ENCODE measurements at regions not wholly inside any gene's neighbourhood (a gene's known extent, or its start where the extent isn't known, plus 50 kb on each side); places are given as distances from the start of the nearest gene placed in this dataset.

- no peak overlapping the region for H3K4me3 ChIP-seq (IDR thresholded peaks at IDR 0.05; ENCODE audit: insufficient read depth, low read depth, low read length)
- H3K4me2 ChIP-seq: no peak overlapping the region
- H3K79me2 ChIP-seq (ENCODE audit: insufficient read depth, low read depth): no peaks in the 10 kb centered on the region
- no peaks in the 10 kb centered on the region for H3K27me3 ChIP-seq (ENCODE audit: insufficient read depth, low read depth)
- no peaks in the 10 kb centered on the region for H3K4me1 ChIP-seq (ENCODE audit: low read depth, poor library complexity, severe bottlenecking)
- TF ChIP-seq CTCF (conservative IDR thresholded peaks at IDR 0.05; ENCODE audit: low read depth, low read length): no peak
- no peaks in the 10 kb centered on the region for H4K20me1 ChIP-seq (ENCODE audit: insufficient read depth)
- H2AFZ ChIP-seq (ENCODE audit: low read depth): no peak overlapping the region
- no peaks in the 10 kb centered on the region for H3K36me3 ChIP-seq (ENCODE audit: insufficient read depth)
- H3K9ac ChIP-seq: no peak overlapping the region
- H3K27ac ChIP-seq: no peak overlapping the region
Observed at GRCh38 chr6:50962213-50962759, 143.6 kb downstream of the TFAP2B start.

GRCh38 chr6:50963952-50964351 lies 145.3 kb downstream of the TFAP2B start:
- Histone ChIP-seq H3K9ac (no peak overlapping the region), H3K4me1 (ENCODE audit: low read depth, poor library complexity, severe bottlenecking) (no peaks in the 10 kb centered on the region), H2AFZ (ENCODE audit: low read depth) (no peak overlapping the region), H3K79me2 (ENCODE audit: insufficient read depth, low read depth) (no peaks in the 10 kb centered on the region), H3K27ac (no peak overlapping the region), H3K36me3 (ENCODE audit: insufficient read depth) (no peaks in the 10 kb centered on the region), H3K4me2 (no peak overlapping the region), H3K4me3 (IDR thresholded peaks at IDR 0.05; ENCODE audit: insufficient read depth, low read depth, low read length) (no peak overlapping the region), H4K20me1 (ENCODE audit: insufficient read depth) (no peaks in the 10 kb centered on the region), H3K27me3 (ENCODE audit: insufficient read depth, low read depth) (no peaks in the 10 kb centered on the region)
- no peak for TF ChIP-seq CTCF (conservative IDR thresholded peaks at IDR 0.05; ENCODE audit: low read depth, low read length)

GRCh38 chr6:50965495-50965894 lies 146.8 kb downstream of the TFAP2B start:
- Histone ChIP-seq H2AFZ (ENCODE audit: low read depth) (no peak overlapping the region), H3K79me2 (ENCODE audit: insufficient read depth, low read depth) (no peaks in the 10 kb centered on the region), H4K20me1 (ENCODE audit: insufficient read depth) (no peaks in the 10 kb centered on the region), H3K27ac (no peak overlapping the region), H3K4me1 (ENCODE audit: low read depth, poor library complexity, severe bottlenecking) (no peaks in the 10 kb centered on the region), H3K27me3 (ENCODE audit: insufficient read depth, low read depth) (no peaks in the 10 kb centered on the region), H3K36me3 (ENCODE audit: insufficient read depth) (no peaks in the 10 kb centered on the region), H3K4me2 (no peak overlapping the region), H3K4me3 (IDR thresholded peaks at IDR 0.05; ENCODE audit: insufficient read depth, low read depth, low read length) (no peak overlapping the region), H3K9ac (no peak overlapping the region)
- no peak for TF ChIP-seq CTCF (conservative IDR thresholded peaks at IDR 0.05; ENCODE audit: low read depth, low read length)

DNA sequence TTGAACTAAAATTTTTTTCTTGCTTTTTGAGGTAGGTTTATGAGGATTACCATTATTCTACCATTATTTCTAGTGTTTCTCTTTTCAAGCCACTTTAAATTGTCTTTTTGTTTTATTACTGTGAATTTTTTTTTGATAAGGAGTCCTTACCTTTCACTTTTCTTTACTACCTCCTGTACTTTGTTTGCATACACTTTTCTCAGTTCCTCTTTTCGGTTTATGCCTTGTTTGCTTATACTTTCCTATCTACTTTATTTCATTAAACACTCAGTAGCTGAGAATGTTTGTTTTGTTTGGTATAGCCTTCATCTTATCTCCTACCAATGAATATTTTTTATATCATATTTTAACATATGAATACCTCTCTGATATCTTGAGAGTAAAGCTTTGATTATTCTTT lies 147.9 kb downstream of the TFAP2B start:
- no peaks in the 10 kb centered on the region for H3K27me3 ChIP-seq (ENCODE audit: insufficient read depth, low read depth)
- no peak overlapping the region for H3K9ac ChIP-seq
- H2AFZ ChIP-seq (ENCODE audit: low read depth): no peak overlapping the region
- no peaks in the 10 kb centered on the region for H3K36me3 ChIP-seq (ENCODE audit: insufficient read depth)
- H3K27ac ChIP-seq: no peak overlapping the region
- H3K4me2 ChIP-seq: no peak overlapping the region
- TF ChIP-seq CTCF (conservative IDR thresholded peaks at IDR 0.05; ENCODE audit: low read depth, low read length): no peak
- H3K4me1 ChIP-seq (ENCODE audit: low read depth, poor library complexity, severe bottlenecking): no peaks in the 10 kb centered on the region
- no peaks in the 10 kb centered on the region for H3K79me2 ChIP-seq (ENCODE audit: insufficient read depth, low read depth)
- H4K20me1 ChIP-seq (ENCODE audit: insufficient read depth): no peaks in the 10 kb centered on the region
- no peak overlapping the region for H3K4me3 ChIP-seq (IDR thresholded peaks at IDR 0.05; ENCODE audit: insufficient read depth, low read depth, low read length)
